K562 (cell line): ENCODE measurements at regions not wholly inside any gene's neighbourhood (a gene's known extent, or its start where the extent isn't known, plus 50 kb on each side); places are given as distances from the start of the nearest gene placed in this dataset.

Source experiments
- ATAC-seq: fragments of 200-7000 bp; cut with Tn5 transposase; 3 replicates; pipeline ENCODE4 v1.9.1; 2020; ENCODE audit warnings: moderate library complexity
- BruUV-seq: library from RNA; stranded (reverse); fragments of 400-500 nt; replicated peaks from 2 replicates; lab custom pipeline; 2021; lab: Mats Ljungman, UMichigan
- CTCF ChIA-PET: fragments of 300-600 bp; formaldehyde crosslinking; extraction: SDS; loops from one replicate; lab custom pipeline; 2021; ENCODE audit warnings: low intra/inter-chr PET ratio; lab: Yijun Ruan, JAX
- POLR2A ChIA-PET: fragments of 300-600, 350-650 bp; sonication (Branson Sonifier 250); formaldehyde crosslinking; extraction: SDS; loops from one replicate; lab custom pipeline; 2021; ENCODE audit warnings: antibody characterized with exemption, inconsistent platforms; lab: Yijun Ruan, JAX
- DNase-seq, 4 experiments: peaks; one replicate each; pipeline versions ENCODE4 v3.0.0 to v3.0.0-alpha.2; 2011 to 2018; ENCODE audit warnings: low spot score in 3 of 4, mixed read lengths in 3 of 4; ENCODE audit errors: extremely low read depth in 1 of 4
- FAIRE-seq: peaks from 2 replicates; lab custom pipeline; 2011; peaks lifted over from hg19 to GRCh38; lab: Jason Lieb, UNC
- H2AFZ ChIP-seq: 2 replicates; pipeline ENCODE4 v1.6.0; 2011; ENCODE audit warnings: low read depth, low read length, control low read depth, inconsistent platforms
- H3K27ac ChIP-seq: fragments of 200-600 bp; 3 replicates; pipeline ENCODE4 v1.8.0; 2011; ENCODE audit warnings: low read depth, mild to moderate bottlenecking, control low read depth, inconsistent platforms, low read length, moderate library complexity, mixed read lengths; ENCODE audit errors: extremely low read depth
- H3K27me3 ChIP-seq, 2 experiments: fragments of 300-600 bp in 1 of 2; 2 replicates in 1 of 2; 3 replicates in 1 of 2; pipeline versions ENCODE4 v1.6.0 to v1.8.0; 2011; ENCODE audit warnings: inconsistent platforms in 2 of 2, low read length in 2 of 2, mild to moderate bottlenecking in 1 of 2, mixed read lengths in 1 of 2, moderate library complexity in 1 of 2; ENCODE audit not compliant: control insufficient read depth in 2 of 2, insufficient read depth in 2 of 2
- H3K36me3 ChIP-seq: fragments of 300-600 bp; 3 replicates; pipeline ENCODE4 v1.8.0; 2011; ENCODE audit warnings: mild to moderate bottlenecking, low read length, inconsistent platforms; ENCODE audit not compliant: control insufficient read depth, insufficient read depth
- H3K4me1 ChIP-seq, 2 experiments: fragments of 200-600 bp in 1 of 2; replicated peaks in 1 of 2; 2 replicates in 1 of 2; 3 replicates in 1 of 2; pipeline versions ENCODE4 v1.5.1 to v1.8.0; 2011; ENCODE audit warnings: inconsistent platforms in 2 of 2, low read length in 2 of 2, mild to moderate bottlenecking in 1 of 2, mixed read lengths in 1 of 2, moderate library complexity in 1 of 2; ENCODE audit not compliant: control insufficient read depth in 2 of 2, insufficient read depth in 2 of 2
- H3K4me2 ChIP-seq: 2 replicates; pipeline ENCODE4 v1.6.1; 2011; ENCODE audit warnings: low read length, control low read depth, inconsistent platforms, mixed read lengths; ENCODE audit not compliant: insufficient read depth
- H3K4me3 ChIP-seq: fragments of 200-600 bp; sonication (generic), shearing (Covaris generic); 2 replicates; pipeline ENCODE4 v1.5.1; 2016; ENCODE audit warnings: control low read depth, inconsistent platforms
- H3K79me2 ChIP-seq: fragments of 200-600 bp; 3 replicates; pipeline ENCODE4 v1.8.0; 2011; ENCODE audit warnings: low read length, inconsistent platforms; ENCODE audit not compliant: control insufficient read depth, insufficient read depth
- H3K9ac ChIP-seq, 2 experiments: 2 replicates each; pipeline versions ENCODE4 v1.6.0 to v1.6.1; 2011; ENCODE audit warnings: low read depth in 2 of 2, low read length in 2 of 2, control low read depth in 1 of 2, inconsistent platforms in 1 of 2, mild to moderate bottlenecking in 1 of 2, mixed read lengths in 1 of 2; ENCODE audit not compliant: insufficient read depth in 1 of 2
- H3K9me1 ChIP-seq: one replicate; pipeline ENCODE4 v1.6.0; 2011; ENCODE audit warnings: inconsistent platforms, mild to moderate bottlenecking, low read length, moderate library complexity; ENCODE audit not compliant: control insufficient read depth, insufficient read depth
- H3K9me3 ChIP-seq: replicated peaks from 2 replicates; pipeline ENCODE4 v1.5.1; 2011; ENCODE audit warnings: low read depth, low read length, inconsistent platforms; ENCODE audit not compliant: control insufficient read depth, insufficient read depth
- H4K20me1 ChIP-seq: replicated peaks from 2 replicates; pipeline ENCODE4 v1.6.1; 2011; ENCODE audit warnings: low read length, inconsistent platforms, mixed read lengths; ENCODE audit not compliant: control insufficient read depth, insufficient read depth
- ARHGAP35 ChIP-seq: fragments of 450-650 bp; IDR thresholded peaks from 2 replicates; pipeline ENCODE4 v1.6.1; 2018; ENCODE audit not compliant: partially characterized antibody
- EGR1 ChIP-seq: fragments of 450-650 bp; conservative IDR thresholded peaks from 2 replicates; pipeline ENCODE4 v1.6.1; 2017; ENCODE audit warnings: mild to moderate bottlenecking
- ETV1 ChIP-seq: fragments of 450-650 bp; conservative IDR thresholded peaks from 2 replicates; pipeline ENCODE4 v1.6.1; 2016; ENCODE audit warnings: missing genetic modification characterization, control low read depth, low read depth, missing compliant biosample characterization
- FOXJ3 ChIP-seq: sonication (generic); formaldehyde crosslinking; IDR thresholded peaks from 2 replicates; pipeline ENCODE4 v1.4.0; 2020; ENCODE audit warnings: mild to moderate bottlenecking, missing genetic modification reagents
- ILF3 ChIP-seq: fragments of 450-650 bp; IDR thresholded peaks from 2 replicates; pipeline ENCODE4 v1.6.1; 2018; ENCODE audit warnings: antibody characterized with exemption, mild to moderate bottlenecking, moderate library complexity, borderline replicate concordance
- MCM7 ChIP-seq, 2 experiments: fragments of 450-650 bp; IDR thresholded peaks; 2 replicates each; pipeline ENCODE4 v1.6.1; 2016 to 2018
- RFX7 ChIP-seq: fragments of 250-450 bp; sonication (Bioruptor Pico); IDR thresholded peaks from 2 replicates; pipeline ENCODE4 v1.5.1; 2021; ENCODE audit warnings: mild to moderate bottlenecking
- TEAD2 ChIP-seq: fragments of 450-650 bp; IDR thresholded peaks from 2 replicates; pipeline ENCODE4 v1.6.1; 2016; ENCODE audit warnings: missing genetic modification characterization, control low read depth, missing compliant biosample characterization
- TFAM ChIP-seq: fragments of 250-450 bp; sonication (Bioruptor Pico); conservative IDR thresholded peaks from 2 replicates; pipeline ENCODE4 v1.5.0; 2021; ENCODE audit warnings: mild to moderate bottlenecking, moderate library complexity
- TGIF2 ChIP-seq: sonication (generic); formaldehyde crosslinking; IDR thresholded peaks from 2 replicates; pipeline ENCODE4 v1.8.1; 2022; ENCODE audit warnings: mild to moderate bottlenecking, missing genetic modification reagents, moderate library complexity
- YY1 ChIP-seq, 3 experiments: IDR thresholded peaks; 2 replicates each; pipeline ENCODE4 v1.6.1; 2011; ENCODE audit warnings: low read length in 2 of 3, mild to moderate bottlenecking in 2 of 3, moderate library complexity in 2 of 3, borderline replicate concordance in 1 of 3, control low read depth in 1 of 3, low read depth in 1 of 3; ENCODE audit not compliant: insufficient read depth in 3 of 3, insufficient replicate concordance in 2 of 3, control insufficient read depth in 1 of 3, insufficient read length in 1 of 3; ENCODE audit errors: extremely low read depth in 1 of 3
- ZBED1 ChIP-seq: IDR thresholded peaks from 2 replicates; pipeline ENCODE4 v1.6.1; 2014
- ZEB2 ChIP-seq: fragments of 450-650 bp; IDR thresholded peaks from 2 replicates; pipeline ENCODE4 v1.6.1; 2016
- ZNF263 ChIP-seq: sonication (generic); formaldehyde crosslinking; IDR thresholded peaks from 2 replicates; pipeline ENCODE4 v1.8.0; 2022; ENCODE audit warnings: mild to moderate bottlenecking, missing genetic modification reagents, borderline replicate concordance
- WGBS: fragments of 100-300 bp; shearing (Covaris generic); methylation state at CpG from one replicate; pipeline ENCODE4 v1.1.6; 2016; ENCODE audit warnings: low coverage, mixed read lengths; ENCODE audit not compliant: insufficient coverage; ENCODE audit errors: missing lambda C conversion rate; 5-methylcytosine and 5-hydroxymethylcytosine counted together
- in situ Hi-C: fragments of 300-500 bp; cut with MboI; formaldehyde crosslinking; loops from 4 replicates; pipeline ENCODE4 v1.15.0; 2018; ENCODE audit warnings: inconsistent platforms, mixed read lengths
- intact Hi-C: fragments of 100-400 bp; cut with micrococcal nuclease; formaldehyde crosslinking; loops from 2 replicates; pipeline ENCODE4 v1.14.2; 2022
- TF ChIP-seq, protein P1 (sequence below): fragments of 250-450 bp; sonication (Bioruptor Pico); IDR thresholded peaks from 2 replicates; pipeline ENCODE4 v1.8.0; 2022; ENCODE audit warnings: inconsistent platforms
- TF ChIP-seq, protein P2 (sequence below): fragments of 250-450 bp; sonication (Bioruptor Pico); IDR thresholded peaks from 2 replicates; pipeline ENCODE4 v1.9.0; 2021; ENCODE audit warnings: mild to moderate bottlenecking
- TF ChIP-seq, protein P3 (sequence below): sonication (generic); formaldehyde crosslinking; IDR thresholded peaks from 2 replicates; pipeline ENCODE4 v1.8.0; 2022; ENCODE audit warnings: missing genetic modification reagents, mild to moderate bottlenecking, moderate library complexity, borderline replicate concordance

DNA sequence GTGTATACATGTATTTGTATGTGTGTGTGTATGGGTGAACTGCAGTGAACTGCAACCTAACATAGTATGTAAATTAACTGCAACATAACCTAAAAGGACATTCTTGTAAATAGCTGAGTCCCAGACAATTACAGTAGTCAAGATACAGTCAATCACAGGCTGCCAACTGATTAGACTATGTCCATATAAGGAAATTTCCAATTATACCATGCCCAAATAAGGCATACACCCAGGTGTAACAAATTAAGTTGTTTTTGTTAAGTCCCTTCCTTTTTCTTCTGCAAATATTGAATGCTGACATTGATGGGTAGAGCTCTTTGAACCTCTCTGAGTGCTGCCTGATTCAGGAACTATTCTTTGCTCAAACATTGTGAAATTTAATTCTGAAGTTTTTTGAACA is 594.6 kb upstream of the FAM174A start:
- in situ Hi-C loops = no loop called here
- Histone ChIP-seq H3K4me3 (no peak overlapping the region), H2AFZ (no peak overlapping the region), H3K79me2 (no peaks in the 10 kb centered on the region), H3K27ac (no peak overlapping the region), H3K4me1 (no peaks in the 10 kb centered on the region), H3K27me3 (no peaks in the 10 kb centered on the region), H4K20me1 (no peaks in the 10 kb centered on the region), H3K9me1 (no peaks in the 10 kb centered on the region), H3K9ac (no peak overlapping the region)
- no peak for DNase-seq
- CTCF ChIA-PET = no interaction called here
- TF ChIP-seq ILF3 = no peak
- no peak for TF ChIP-seq TFAM
- TF ChIP-seq, protein P1, sequence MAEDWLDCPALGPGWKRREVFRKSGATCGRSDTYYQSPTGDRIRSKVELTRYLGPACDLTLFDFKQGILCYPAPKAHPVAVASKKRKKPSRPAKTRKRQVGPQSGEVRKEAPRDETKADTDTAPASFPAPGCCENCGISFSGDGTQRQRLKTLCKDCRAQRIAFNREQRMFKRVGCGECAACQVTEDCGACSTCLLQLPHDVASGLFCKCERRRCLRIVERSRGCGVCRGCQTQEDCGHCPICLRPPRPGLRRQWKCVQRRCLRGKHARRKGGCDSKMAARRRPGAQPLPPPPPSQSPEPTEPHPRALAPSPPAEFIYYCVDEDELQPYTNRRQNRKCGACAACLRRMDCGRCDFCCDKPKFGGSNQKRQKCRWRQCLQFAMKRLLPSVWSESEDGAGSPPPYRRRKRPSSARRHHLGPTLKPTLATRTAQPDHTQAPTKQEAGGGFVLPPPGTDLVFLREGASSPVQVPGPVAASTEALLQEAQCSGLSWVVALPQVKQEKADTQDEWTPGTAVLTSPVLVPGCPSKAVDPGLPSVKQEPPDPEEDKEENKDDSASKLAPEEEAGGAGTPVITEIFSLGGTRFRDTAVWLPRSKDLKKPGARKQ (CRISPR knock-in tag) = no peak
- TF ChIP-seq, all 486 proteins: peak for 0
- POLR2A ChIA-PET = no interaction called here
- intact Hi-C loops = no loop called here
- H3K4me2 ChIP-seq = no peak overlapping the region
- H3K36me3 ChIP-seq = no peaks in the 10 kb centered on the region
- no TSS peak for BruUV-seq
- no peaks in the 10 kb centered on the region for H3K9me3 ChIP-seq
- ATAC-seq (no peak), FAIRE-seq (no peak)

DNA sequence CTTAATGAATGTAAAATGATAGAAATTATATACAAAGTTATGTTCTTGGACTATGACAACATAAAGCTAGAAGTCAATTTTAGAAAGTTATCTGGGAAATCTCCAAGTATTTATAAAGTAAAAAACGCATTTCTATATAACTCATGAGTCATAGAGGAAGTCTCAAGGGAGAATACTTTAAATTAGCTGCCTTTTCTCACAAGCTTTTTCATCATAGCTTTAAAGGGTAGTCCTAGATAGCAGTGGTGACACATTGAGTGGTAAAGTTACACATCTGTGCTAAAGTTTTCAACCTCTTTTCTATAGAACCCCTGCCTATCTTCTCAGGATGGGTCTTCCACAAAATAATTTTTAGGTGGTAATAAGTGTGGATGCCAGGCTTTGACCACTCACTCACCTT is 598.3 kb upstream of the FAM174A start:
- Histone ChIP-seq H3K4me3 (no peak overlapping the region), H3K79me2 (no peaks in the 10 kb centered on the region), H4K20me1 (no peaks in the 10 kb centered on the region), H3K27ac (no peak overlapping the region), H3K4me1 (no peaks in the 10 kb centered on the region), H3K27me3 (no peaks in the 10 kb centered on the region), H3K36me3 (no peaks in the 10 kb centered on the region), H3K4me2 (no peak overlapping the region), H3K9me1 (no peaks in the 10 kb centered on the region), H2AFZ (no peak overlapping the region), H3K9me3 (no peaks in the 10 kb centered on the region), H3K9ac (no peak overlapping the region)
- ChIA-PET POLR2A (no interaction called here), CTCF (no interaction called here)
- 0% methylated on average over 1 of the region's 1 CpG for WGBS
- in situ Hi-C loops = no loop called here
- no TSS peak for BruUV-seq
- ATAC-seq (no peak), FAIRE-seq (no peak), DNase-seq (no peak)
- TF ChIP-seq, protein P2, sequence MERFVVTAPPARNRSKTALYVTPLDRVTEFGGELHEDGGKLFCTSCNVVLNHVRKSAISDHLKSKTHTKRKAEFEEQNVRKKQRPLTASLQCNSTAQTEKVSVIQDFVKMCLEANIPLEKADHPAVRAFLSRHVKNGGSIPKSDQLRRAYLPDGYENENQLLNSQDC = no peak
- TF ChIP-seq, protein P3, sequence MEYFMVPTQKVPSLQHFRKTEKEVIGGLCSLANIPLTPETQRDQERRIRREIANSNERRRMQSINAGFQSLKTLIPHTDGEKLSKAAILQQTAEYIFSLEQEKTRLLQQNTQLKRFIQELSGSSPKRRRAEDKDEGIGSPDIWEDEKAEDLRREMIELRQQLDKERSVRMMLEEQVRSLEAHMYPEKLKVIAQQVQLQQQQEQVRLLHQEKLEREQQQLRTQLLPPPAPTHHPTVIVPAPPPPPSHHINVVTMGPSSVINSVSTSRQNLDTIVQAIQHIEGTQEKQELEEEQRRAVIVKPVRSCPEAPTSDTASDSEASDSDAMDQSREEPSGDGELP = no peak
- TF ChIP-seq ZBED1 = no peak
- no peak for TF ChIP-seq TEAD2 (tag)
- TF ChIP-seq TGIF2 (CRISPR knock-in tag) = no peak
- no peak for TF ChIP-seq ETV1 (tag)
- TF ChIP-seq EGR1 = no peak
- no peak for TF ChIP-seq ZEB2
- TF ChIP-seq RFX7 = no peak
- no peak for TF ChIP-seq ZNF263 (CRISPR knock-in tag)
- no peak for TF ChIP-seq ARHGAP35
- no peak for TF ChIP-seq MCM7 (IDR thresholded peaks at IDR 0.05)
- TF ChIP-seq YY1 (IDR thresholded peaks at IDR 0.05; ENCODE audit: borderline replicate concordance in 1 of 3, control insufficient read depth in 1 of 3, extremely low read depth in 1 of 3, insufficient read depth in 3 of 3, insufficient read length in 1 of 3, insufficient replicate concordance in 2 of 3, low read depth in 1 of 3, low read length in 2 of 3) = no peak
- no peak for TF ChIP-seq FOXJ3 (CRISPR knock-in tag)
- intact Hi-C loops = no loop called here
